T-helper 22 cell (primary cell): ENCODE measurements at regions not wholly inside any gene's neighbourhood (a gene's known extent, or its start where the extent isn't known, plus 50 kb on each side); places are given as distances from the start of the nearest gene placed in this dataset.

ENCODE experiments used
- DNase-seq: peaks from one replicate; pipeline ENCODE4 v3.0.0-alpha.2; 2020; ENCODE audit warnings: low read depth

DNA sequence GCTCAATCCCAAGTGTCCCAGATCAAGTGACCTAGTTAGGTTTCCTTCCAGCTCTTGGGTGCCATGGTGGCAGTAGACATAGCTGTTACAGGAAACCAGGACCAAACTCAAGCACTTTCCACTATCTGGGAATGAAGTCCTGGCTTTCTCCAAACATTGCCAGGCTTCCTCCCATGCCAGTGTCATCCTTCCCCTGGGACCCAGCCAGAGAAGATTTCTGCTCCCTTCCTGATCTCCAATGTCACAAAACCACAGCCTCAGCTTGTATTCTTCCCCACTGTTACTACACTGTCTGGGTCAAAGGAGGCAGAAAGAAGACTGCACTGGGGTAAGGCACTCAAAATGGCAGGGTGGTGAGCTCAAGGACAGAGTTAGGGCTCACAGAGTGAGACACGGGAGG is 347.1 kb downstream of the TNS1 start:
- DNase-seq, result no peak

- no peak for DNase-seq
These were observed 348.6 kb downstream of the TNS1 start for GRCh38 chr2:217654168-217654567.

- no peak for DNase-seq
These were observed 349.8 kb downstream of the TNS1 start for GRCh38 chr2:217652761-217653639.

GRCh38 chr2:217650716-217651360 is 352.0 kb downstream of the TNS1 start:
- DNase-seq, result no peak

DNA sequence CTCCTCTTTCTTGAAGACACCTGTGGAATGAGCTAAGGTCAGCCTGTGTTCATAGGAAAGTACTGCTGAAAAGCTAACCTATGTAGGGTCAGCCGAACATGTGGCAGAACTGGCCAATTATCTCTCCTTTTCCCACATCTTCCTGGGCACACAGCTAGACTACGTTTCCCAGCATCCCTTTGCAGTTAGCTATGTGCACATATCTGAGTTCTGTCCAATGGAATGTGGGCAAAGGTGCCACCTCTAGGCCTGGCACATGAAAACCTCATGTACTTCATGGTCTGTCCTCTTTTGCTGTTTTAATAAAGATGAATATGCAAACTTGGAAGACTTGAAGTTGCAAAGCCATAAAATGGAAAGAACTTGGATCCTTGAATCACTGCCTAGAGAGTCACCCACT is 352.6 kb downstream of the TNS1 start:
- DNase-seq, result no peak

DNA sequence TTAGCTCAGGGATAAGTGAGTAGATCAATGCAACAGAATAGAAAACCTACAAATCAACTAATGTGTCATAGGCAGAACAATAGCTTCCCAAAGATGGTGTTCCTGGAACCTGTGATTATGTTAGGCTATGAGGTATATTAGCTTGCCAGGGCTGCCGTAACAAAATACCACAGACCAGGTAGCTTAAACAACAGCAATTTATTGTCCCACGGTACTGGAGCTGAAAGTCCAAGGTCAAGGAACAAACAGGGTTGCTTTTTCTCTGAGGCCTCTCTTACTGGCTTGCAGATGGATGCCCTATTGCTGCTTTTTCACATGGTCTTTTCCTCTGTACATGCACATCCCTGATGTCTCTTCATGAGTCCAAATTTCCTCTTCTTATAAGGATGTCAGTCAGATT is 354.9 kb downstream of the TNS1 start:
- no peak for DNase-seq

- DNase-seq, result no peak
These were observed 355.6 kb downstream of the TNS1 start for GRCh38 chr2:217647226-217647625.

GRCh38 chr2:217645896-217646295 is 356.9 kb downstream of the TNS1 start:
- no peak for DNase-seq

DNA sequence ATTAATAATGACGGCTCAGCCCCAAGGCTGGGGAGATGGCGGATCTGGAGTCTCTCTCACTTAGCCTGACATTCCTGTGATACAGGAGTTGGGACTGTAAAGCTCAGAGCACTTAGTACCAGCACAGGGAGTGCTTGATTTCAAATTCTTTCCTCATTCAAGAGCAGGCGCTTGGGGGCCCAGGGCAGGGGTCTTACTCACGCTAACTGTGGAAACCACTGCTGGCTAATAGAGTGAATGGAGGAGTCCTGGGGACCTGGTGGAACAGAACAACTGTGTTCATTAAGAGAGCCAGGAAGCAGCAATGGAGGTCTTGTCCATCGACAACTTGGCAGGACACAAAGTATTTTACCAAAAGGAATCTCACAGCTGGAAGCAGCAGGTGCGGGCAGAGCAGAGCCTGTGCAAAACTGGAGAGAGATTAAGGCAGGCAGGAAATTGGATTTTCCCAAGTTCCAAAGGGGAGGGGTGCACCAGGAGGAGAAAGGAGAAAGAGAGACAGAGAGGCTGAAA is 358.9 kb downstream of the TNS1 start:
- no peak for DNase-seq

GRCh38 chr2:217642944-217643343 is 359.9 kb downstream of the TNS1 start:
- DNase-seq, result no peak

GRCh38 chr2:217641960-217642359 is 360.8 kb downstream of the TNS1 start:
- no peak for DNase-seq

- no peak for DNase-seq
These were observed 363.3 kb downstream of the TNS1 start for GRCh38 chr2:217639481-217639880.

- no peak for DNase-seq
These were observed 364.3 kb downstream of the TNS1 start for GRCh38 chr2:217638533-217638932.

- no peak for DNase-seq
These were observed 364.8 kb downstream of the TNS1 start for GRCh38 chr2:217638031-217638430.

DNA sequence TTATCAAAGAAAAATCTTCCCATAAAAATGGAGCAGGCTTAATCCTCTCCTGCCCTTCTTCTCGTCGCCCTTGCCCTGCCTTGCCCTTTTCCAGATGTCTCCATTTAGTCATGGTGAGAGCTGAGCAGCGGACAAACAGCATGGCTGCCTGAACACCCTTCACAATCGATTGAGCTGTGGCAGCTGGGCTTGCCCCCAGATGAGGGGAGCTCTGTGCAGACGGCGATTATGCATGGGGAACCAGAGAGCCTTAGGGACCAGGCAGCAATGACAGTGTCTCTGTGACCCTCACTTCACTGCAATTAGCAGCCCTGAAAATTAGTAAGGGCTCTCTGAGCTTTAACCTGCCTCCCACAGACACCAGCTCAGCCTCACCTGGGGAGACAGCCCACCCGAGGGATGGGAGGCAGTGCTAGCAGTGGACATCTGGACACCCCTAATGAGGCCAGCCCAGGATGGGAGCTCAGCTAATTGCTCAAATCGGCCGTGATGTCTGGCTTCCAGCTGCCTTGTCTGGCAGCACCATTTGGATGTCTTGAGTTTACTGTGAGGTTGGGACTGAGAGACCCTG is 365.7 kb downstream of the TNS1 start:
- DNase-seq, result no peak

DNA sequence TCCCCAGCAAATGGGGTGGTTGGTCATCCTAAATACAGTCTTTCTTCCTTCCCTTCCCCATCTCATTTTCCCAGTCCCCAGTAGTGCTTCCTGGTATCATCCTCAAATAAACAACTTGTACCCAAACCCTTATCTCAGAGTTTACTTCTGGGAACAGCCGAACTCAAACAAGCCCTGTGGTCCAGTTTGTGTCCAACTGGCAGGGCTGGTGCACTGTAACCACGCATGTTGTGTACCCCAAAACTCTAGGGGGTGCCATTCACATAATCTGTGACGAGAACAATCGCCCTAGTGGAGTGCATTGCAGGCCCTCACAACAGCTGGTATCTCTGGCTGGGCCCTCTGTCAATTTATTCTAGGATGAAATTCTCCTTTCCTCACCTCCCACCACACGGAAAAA is 366.2 kb downstream of the TNS1 start:
- no peak for DNase-seq

DNA sequence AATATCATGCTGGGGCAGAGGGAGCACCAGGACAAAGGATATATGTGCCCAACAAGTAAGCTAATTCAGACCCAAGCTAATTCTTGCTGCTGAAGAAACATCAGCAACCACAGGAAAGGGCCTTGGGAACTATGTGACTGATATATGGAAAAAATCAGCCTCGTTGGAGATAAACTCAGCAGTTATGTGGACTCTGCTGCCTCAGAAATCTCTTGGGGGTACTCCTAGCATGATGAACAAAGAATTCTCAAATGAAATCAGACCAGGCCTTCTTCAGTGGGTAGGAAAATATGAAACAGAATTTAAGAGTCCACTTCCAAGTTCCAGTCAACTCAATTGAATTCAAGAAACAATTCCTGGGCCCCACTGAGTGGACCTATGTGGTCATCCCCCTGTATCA is 367.9 kb downstream of the TNS1 start:
- no peak for DNase-seq

- DNase-seq, result no peak
These were observed 370.8 kb downstream of the TNS1 start for GRCh38 chr2:217632043-217632442.

DNA sequence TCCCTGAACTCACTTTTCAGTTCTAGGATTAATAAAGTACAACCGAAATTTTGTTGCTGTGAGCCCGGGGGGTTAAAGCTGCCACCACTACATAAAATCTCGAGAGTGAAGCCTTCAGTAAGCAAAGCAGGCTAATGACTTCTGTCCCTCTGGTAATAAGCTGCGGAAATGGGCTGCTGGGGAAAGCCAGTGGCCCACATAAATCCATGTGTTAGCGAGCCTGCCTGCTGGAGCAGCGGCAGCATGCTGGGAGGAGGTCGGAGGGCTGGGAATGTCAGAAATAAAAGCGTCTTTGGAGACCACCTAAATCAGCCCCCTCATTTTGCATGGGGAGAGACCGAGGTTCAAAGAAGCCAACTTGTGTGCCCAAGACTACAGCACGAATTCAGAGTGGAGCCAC is 371.7 kb downstream of the TNS1 start:
- DNase-seq, result no peak

DNA sequence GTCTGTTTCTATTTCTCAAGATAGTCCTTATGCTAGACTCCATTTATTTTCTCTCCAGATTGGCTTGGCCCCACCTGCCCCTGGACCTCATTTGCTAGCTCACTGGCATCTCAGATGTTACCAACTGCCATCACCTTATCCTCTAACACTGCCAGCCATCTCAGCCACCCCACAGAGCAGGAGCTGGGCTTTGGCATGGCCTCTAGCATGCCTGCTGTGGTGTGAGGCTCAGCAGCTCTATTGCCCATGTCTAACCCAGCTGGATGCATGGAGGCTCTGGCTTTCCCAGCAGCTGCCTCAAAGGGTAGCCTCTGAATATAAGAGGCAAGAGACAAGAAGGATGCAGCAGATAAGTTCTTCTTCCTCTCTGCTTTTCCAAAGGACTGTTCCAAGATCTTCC is 373.4 kb downstream of the TNS1 start:
- DNase-seq, result no peak

GRCh38 chr2:217628061-217628460 is 374.7 kb downstream of the TNS1 start:
- no peak for DNase-seq

DNA sequence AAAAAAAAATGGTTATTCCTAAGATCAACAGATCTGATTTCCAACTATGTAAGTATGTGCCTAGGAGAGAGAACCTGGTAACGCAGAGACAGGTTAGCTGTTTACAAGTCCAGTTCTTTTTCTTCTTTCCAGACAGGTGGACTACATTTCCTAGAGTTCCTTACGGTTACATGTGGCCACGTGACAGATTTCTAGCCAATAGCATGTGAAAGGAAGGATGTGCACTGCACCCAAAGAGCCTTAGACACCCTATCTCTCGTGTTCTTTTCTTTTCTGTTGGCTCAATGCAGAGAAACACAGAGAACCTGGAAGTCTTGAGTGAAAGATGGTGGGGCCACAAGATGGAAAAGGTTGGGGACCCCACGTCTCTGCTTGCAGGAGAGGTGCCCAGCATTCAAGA is 375.9 kb downstream of the TNS1 start:
- DNase-seq, result no peak

DNA sequence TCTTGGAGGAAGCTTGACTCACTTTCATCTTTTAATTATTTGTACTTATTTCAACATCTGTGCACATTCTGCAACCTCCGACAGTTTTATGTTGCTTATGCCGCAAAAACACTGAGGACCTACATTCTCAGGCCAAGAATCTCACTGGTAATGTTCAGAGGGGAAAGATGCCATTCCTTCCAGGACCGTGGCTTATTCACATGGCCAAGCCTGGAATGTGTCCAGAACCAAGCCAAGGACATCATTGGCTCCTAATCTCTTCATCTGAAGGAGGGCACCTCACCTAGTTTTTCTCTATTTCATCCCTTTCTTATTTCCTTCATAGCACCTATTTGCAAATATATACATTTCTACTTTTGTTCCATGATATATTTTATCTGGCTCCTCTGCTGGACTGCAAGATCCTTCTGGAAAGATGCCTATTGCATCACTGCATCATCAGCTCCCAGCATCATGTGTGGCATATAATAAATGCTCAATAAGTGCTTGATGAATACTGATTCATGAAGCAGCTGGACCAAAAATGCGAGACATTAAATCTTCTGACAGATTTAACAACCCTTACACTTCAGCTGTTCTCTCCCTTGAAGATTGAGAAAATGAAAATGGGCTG is 377.1 kb downstream of the TNS1 start:
- DNase-seq, result no peak
